T-cell (primary cell): ENCODE measurements at regions not wholly inside any gene's neighbourhood (a gene's known extent, or its start where the extent isn't known, plus 50 kb on each side); places are given as distances from the start of the nearest gene placed in this dataset.

Experiments
- ATAC-seq, 4 experiments: fragments of 200-7000 bp in 3 of 4; fragments of 150-1000 bp in 1 of 4; cut with Tn5 transposase; replicated peaks in 1 of 4; 1 replicate in 3 of 4; 2 replicates in 1 of 4; pipeline ENCODE4 v1.10.0; 2021; ENCODE audit warnings: moderate library complexity in 3 of 4, mild to moderate bottlenecking in 2 of 4, moderate number of reproducible peaks in 1 of 4
- CTCF ChIA-PET, 2 donors: fragments of 300-600 bp; sonication (Branson Sonifier 250); formaldehyde crosslinking; loops; one replicate each; lab custom pipeline; 2022; ENCODE audit warnings: antibody characterized with exemption in 2 of 2; lab: Charles Lee
- POLR2A ChIA-PET, 2 donors: fragments of 300-600 bp; sonication (Branson Sonifier 250); formaldehyde crosslinking; loops; one replicate each; lab custom pipeline; 2022; ENCODE audit warnings: antibody characterized with exemption in 2 of 2; lab: Charles Lee
- DNase-seq, 35 experiments: peaks; one replicate each; pipeline versions ENCODE4 v3.0.0 to v3.0.0-alpha.2; 2013 to 2023
- H3K27ac ChIP-seq: one replicate; pipeline ENCODE4 v1.5.1; 2013; ENCODE audit warnings: low read length
- H3K27me3 ChIP-seq, 2 experiments: replicated peaks in 1 of 2; 1 replicate in 1 of 2; 2 replicates in 1 of 2; pipeline versions ENCODE4 v1.6.1 to v1.7.0; 2013; ENCODE audit warnings: low read length in 1 of 2, mixed read lengths in 1 of 2; ENCODE audit not compliant: control insufficient read depth in 2 of 2, insufficient read depth in 2 of 2; ENCODE audit errors: extremely low read depth in 1 of 2
- H3K36me3 ChIP-seq, 2 donors: 1 replicate in 1 of 2; 2 replicates in 1 of 2; pipeline versions ENCODE4 v1.6.1 to v1.7.0; 2013; ENCODE audit warnings: low read length in 1 of 2; ENCODE audit not compliant: control insufficient read depth in 2 of 2, insufficient read depth in 1 of 2; ENCODE audit errors: extremely low read depth in 1 of 2
- H3K4me1 ChIP-seq, 2 experiments: 1 replicate in 1 of 2; 2 replicates in 1 of 2; pipeline versions ENCODE4 v1.6.1 to v1.7.0; 2013; ENCODE audit warnings: low read length in 2 of 2, mixed read lengths in 1 of 2; ENCODE audit not compliant: insufficient read depth in 2 of 2, control insufficient read depth in 1 of 2; ENCODE audit errors: extremely low read depth in 1 of 2
- H3K4me3 ChIP-seq, 2 donors: 1 replicate in 1 of 2; 2 replicates in 1 of 2; pipeline versions ENCODE4 v1.5.1 to v1.7.0; 2013; ENCODE audit warnings: mild to moderate bottlenecking in 2 of 2, low read length in 1 of 2, moderate library complexity in 1 of 2; ENCODE audit not compliant: control insufficient read depth in 1 of 2; ENCODE audit errors: extremely low read depth in 1 of 2
- H3K9me3 ChIP-seq: 2 replicates; pipeline ENCODE4 v1.7.0; 2013
- H3K27ac Mint-ChIP-seq, 2 donors: one replicate each; pipeline ENCODE4 v1.8.0; 2020 to 2021; ENCODE audit warnings: mild to moderate bottlenecking in 2 of 2, mixed read lengths in 2 of 2
- H3K27me3 Mint-ChIP-seq, 2 donors: one replicate each; pipeline ENCODE4 v1.8.0; 2021 to 2022; ENCODE audit warnings: mixed read lengths in 2 of 2
- H3K36me3 Mint-ChIP-seq: one replicate; pipeline ENCODE4 v1.8.0; 2021; ENCODE audit warnings: mixed read lengths
- H3K4me1 Mint-ChIP-seq, 3 donors: one replicate each; pipeline ENCODE4 v1.8.0; 2020 to 2022; ENCODE audit warnings: mixed read lengths in 3 of 3, mild to moderate bottlenecking in 1 of 3
- H3K4me3 Mint-ChIP-seq, 3 donors: one replicate each; pipeline ENCODE4 v1.8.0; 2020 to 2022; ENCODE audit warnings: mild to moderate bottlenecking in 3 of 3, mixed read lengths in 3 of 3, moderate library complexity in 3 of 3
- H3K9me3 Mint-ChIP-seq, 3 donors: one replicate each; pipeline ENCODE4 v1.8.0; 2020 to 2022; ENCODE audit warnings: mixed read lengths in 3 of 3
- WGBS: methylation state at CpG from one replicate; pipeline ENCODE4 v1.1.5; 2013; ENCODE audit warnings: missing lambda C conversion rate; ENCODE audit not compliant: insufficient coverage; 5-methylcytosine and 5-hydroxymethylcytosine counted together

DNA sequence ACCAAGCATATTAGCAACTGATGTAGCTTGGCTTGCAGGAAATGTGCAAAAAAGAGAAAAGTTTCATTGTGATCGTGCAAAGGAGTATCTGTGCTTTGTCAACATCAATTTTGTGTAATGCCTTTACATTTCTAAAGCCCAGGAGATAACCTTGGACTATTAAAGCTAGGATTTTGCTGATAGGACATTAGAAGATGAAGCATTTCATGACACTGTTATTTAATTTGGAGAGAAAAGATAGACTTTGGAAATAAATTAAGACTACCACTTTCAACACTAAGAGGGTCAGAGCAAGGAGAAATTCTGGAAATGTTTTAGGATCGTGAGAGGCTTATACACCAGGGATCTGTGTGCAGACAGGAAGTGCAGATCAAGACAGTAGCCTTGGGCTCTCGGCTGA is 120.6 kb upstream of the MID1 start:
- POLR2A ChIA-PET = no interaction called here
- Histone ChIP-seq H3K4me1 (no peaks in the 10 kb centered on the region), H3K27ac (no peak overlapping the region), H3K36me3 (no peaks in the 10 kb centered on the region), H3K4me3 (no peak overlapping the region), H3K27me3 (no peaks in the 10 kb centered on the region), H3K9me3 (no peaks in the 10 kb centered on the region)
- H3K27ac Mint-ChIP-seq = no peak overlapping the region
- CTCF ChIA-PET = no interaction called here
- H3K4me1 Mint-ChIP-seq = no peaks in the 10 kb centered on the region
- no CpG with 5 or more reads among the region's 3 CpGs for WGBS
- DNase-seq (no peak), ATAC-seq (no peak)
- H3K9me3 Mint-ChIP-seq = peaks cover 0 to 4% (median 0%) of the 10 kb centered on the region in 3 donors
- H3K27me3 Mint-ChIP-seq = peaks cover 0 to 20% of the 10 kb centered on the region in 2 donors
- no peaks in the 10 kb centered on the region for H3K36me3 Mint-ChIP-seq
- H3K4me3 Mint-ChIP-seq = no peak overlapping the region

DNA sequence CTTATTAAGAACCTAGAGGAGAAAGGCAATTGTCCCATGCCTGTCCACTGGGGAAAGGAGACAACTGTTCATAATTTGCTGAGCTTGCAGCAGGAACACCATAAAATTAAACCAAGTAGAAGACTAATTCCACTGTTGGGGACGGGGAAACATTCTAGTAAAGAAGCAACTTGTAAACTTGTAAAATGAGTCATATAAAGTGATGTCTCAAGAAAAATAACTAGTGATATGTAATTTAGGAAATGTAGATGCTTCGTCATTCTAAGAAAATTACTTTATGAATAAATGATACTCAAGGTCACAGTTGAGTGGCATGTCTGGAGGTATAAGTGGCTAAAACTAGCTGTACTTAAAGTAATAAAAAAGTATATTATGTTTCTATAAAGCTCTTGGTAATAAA is 121.2 kb upstream of the MID1 start:
- no peaks in the 10 kb centered on the region for H3K36me3 ChIP-seq
- no peak overlapping the region for H3K27ac ChIP-seq
- Mint-ChIP-seq H3K27me3 (peaks cover 0 to 22% of the 10 kb centered on the region in 2 donors), H3K27ac (no peak overlapping the region), H3K4me3 (no peak overlapping the region), H3K4me1 (no peaks in the 10 kb centered on the region), H3K9me3 (peaks cover 0 to 4% (median 0%) of the 10 kb centered on the region in 3 donors), H3K36me3 (no peaks in the 10 kb centered on the region)
- no CpG with 5 or more reads among the region's 2 CpGs for WGBS
- H3K4me1 ChIP-seq = no peaks in the 10 kb centered on the region
- no peak for ATAC-seq
- ChIA-PET POLR2A (no interaction called here), CTCF (no interaction called here)
- H3K9me3 ChIP-seq = no peaks in the 10 kb centered on the region
- H3K27me3 ChIP-seq = no peaks in the 10 kb centered on the region
- H3K4me3 ChIP-seq = no peak overlapping the region
- no peak for DNase-seq

DNA sequence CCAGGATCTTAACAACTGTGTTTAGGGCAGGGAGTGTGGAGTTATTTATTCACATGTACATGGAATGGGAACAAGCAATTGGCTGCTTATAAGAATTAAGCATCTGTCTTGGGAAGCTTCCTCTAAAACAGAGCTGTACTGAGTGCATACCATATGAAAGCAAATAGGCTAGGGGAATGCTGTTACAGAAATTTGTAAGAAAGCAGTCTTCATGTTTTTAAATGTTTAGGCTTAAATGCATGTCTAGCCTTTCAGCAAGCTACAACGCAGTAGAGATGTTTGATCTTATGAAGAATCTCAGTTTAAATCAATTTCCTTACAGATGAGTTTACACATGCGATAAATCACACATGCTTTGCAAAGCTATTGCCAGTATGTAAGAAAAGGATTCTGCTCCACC is 123.1 kb upstream of the MID1 start:
- H3K27me3 ChIP-seq = no peaks in the 10 kb centered on the region
- no peaks in the 10 kb centered on the region for H3K36me3 Mint-ChIP-seq
- H3K27me3 Mint-ChIP-seq = peaks cover 0 to 18% of the 10 kb centered on the region in 2 donors
- no peak overlapping the region for H3K4me3 ChIP-seq
- H3K27ac Mint-ChIP-seq = no peak overlapping the region
- H3K36me3 ChIP-seq = no peaks in the 10 kb centered on the region
- H3K9me3 Mint-ChIP-seq = peaks cover 0 to 4% (median 0%) of the 10 kb centered on the region in 3 donors
- no peak overlapping the region for H3K27ac ChIP-seq
- H3K4me1 Mint-ChIP-seq = no peaks in the 10 kb centered on the region
- ATAC-seq = no peak
- no peaks in the 10 kb centered on the region for H3K9me3 ChIP-seq
- POLR2A ChIA-PET = no interaction called here
- no CpG with 5 or more reads among the region's 2 CpGs for WGBS
- DNase-seq = no peak
- CTCF ChIA-PET = no interaction called here
- no peak overlapping the region for H3K4me3 Mint-ChIP-seq
- no peaks in the 10 kb centered on the region for H3K4me1 ChIP-seq

DNA sequence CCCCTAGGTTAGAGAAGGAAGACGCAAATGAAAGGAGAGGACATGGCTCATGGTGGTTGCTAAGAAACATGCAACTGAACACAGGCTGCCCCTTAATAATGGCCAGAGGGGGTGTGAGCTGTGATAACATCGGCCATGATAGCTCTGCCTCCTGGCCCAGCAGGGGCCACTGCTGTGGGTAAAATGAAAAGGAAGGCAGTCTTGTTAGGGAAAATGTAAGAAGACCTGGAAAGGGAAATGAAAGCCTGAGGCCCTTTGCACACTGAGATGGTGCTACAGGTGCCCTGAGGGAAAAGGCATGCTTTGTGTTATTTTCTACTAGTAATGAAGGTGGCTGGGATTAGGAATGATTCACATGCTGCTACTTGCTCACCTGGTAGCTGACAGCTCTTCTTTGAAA is 123.6 kb upstream of the MID1 start:
- no peaks in the 10 kb centered on the region for H3K9me3 ChIP-seq
- Mint-ChIP-seq H3K4me3 (no peak overlapping the region), H3K4me1 (no peaks in the 10 kb centered on the region), H3K36me3 (no peaks in the 10 kb centered on the region), H3K27me3 (peaks cover 0 to 18% of the 10 kb centered on the region in 2 donors), H3K9me3 (peaks cover 0 to 4% (median 0%) of the 10 kb centered on the region in 3 donors), H3K27ac (no peak overlapping the region)
- 67% methylated on average over 1 of the region's 2 CpGs for whole genome bisulfite sequencing
- no peaks in the 10 kb centered on the region for H3K27me3 ChIP-seq
- H3K36me3 ChIP-seq = no peaks in the 10 kb centered on the region
- H3K4me1 ChIP-seq = no peaks in the 10 kb centered on the region
- POLR2A ChIA-PET = no interaction called here
- DNase-seq (no peak), ATAC-seq (no peak)
- no peak overlapping the region for H3K27ac ChIP-seq
- no peak overlapping the region for H3K4me3 ChIP-seq
- CTCF ChIA-PET = no interaction called here

DNA sequence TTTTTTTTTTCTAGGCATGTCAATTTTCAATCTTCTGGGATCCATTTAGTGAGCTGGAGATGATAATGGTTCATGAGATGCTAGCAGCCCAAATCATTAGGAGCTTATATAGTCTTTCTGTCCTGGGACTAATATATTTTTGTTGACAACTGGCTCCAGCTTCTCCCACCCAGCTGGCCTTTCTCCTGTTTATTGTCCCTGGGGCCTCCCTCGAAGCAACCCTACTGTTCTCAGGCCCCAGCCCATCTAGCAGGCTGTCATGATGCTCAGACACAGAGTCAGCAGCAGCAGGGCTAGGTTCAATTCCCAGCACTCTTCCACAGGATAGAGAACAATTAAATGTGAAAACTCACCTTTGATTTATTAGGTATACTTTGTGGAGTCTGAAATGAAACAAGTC is 127.6 kb upstream of the MID1 start:
- DNase-seq (no peak), ATAC-seq (no peak)
- WGBS = no CpG with 5 or more reads among the region's 1 CpG
- no peaks in the 10 kb centered on the region for H3K4me1 ChIP-seq
- ChIA-PET POLR2A (no interaction called here), CTCF (no interaction called here)
- no peak overlapping the region for H3K27ac Mint-ChIP-seq
- no peak overlapping the region for H3K4me3 Mint-ChIP-seq
- H3K4me1 Mint-ChIP-seq = no peaks in the 10 kb centered on the region
- H3K36me3 Mint-ChIP-seq = no peaks in the 10 kb centered on the region
- H3K9me3 Mint-ChIP-seq = peaks cover 0 to 6% (median 3%) of the 10 kb centered on the region in 3 donors
- H3K9me3 ChIP-seq = no peaks in the 10 kb centered on the region
- no peaks in the 10 kb centered on the region for H3K36me3 ChIP-seq
- peaks cover 2 to 18% of the 10 kb centered on the region in 2 donors for H3K27me3 Mint-ChIP-seq
- H3K4me3 ChIP-seq = no peak overlapping the region
- no peak overlapping the region for H3K27ac ChIP-seq
- H3K27me3 ChIP-seq = no peaks in the 10 kb centered on the region

DNA sequence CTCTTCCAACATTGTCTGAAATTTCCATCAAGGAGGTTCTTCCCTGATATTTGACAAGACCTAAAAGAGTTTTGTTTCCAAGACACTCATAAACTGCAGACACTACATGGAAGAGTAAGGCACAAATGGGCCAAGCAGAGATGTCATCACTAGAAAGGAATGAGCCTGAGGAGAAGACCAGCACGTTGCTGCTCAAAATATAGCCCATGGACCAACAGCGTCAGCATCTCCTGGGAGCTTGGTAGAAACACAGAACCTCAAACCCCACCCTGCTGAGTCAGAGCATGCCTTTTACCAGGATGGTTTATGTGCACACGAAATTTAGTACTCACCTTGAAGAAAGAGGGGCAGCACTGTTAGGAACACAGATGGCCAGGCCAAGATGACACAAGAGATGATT is 128.7 kb upstream of the MID1 start:
- H3K4me1 ChIP-seq = no peaks in the 10 kb centered on the region
- ChIA-PET CTCF (no interaction called here), POLR2A (no interaction called here)
- no peak overlapping the region for H3K27ac ChIP-seq
- Mint-ChIP-seq H3K9me3 (peaks cover 0 to 6% (median 3%) of the 10 kb centered on the region in 3 donors), H3K27ac (no peak overlapping the region), H3K4me1 (no peaks in the 10 kb centered on the region), H3K4me3 (no peak overlapping the region), H3K27me3 (peaks cover 2 to 16% of the 10 kb centered on the region in 2 donors), H3K36me3 (no peaks in the 10 kb centered on the region)
- ATAC-seq (no peak), DNase-seq (no peak)
- H3K27me3 ChIP-seq = no peaks in the 10 kb centered on the region
- no peaks in the 10 kb centered on the region for H3K36me3 ChIP-seq
- no CpG with 5 or more reads among the region's 3 CpGs for WGBS
- no peak overlapping the region for H3K4me3 ChIP-seq
- H3K9me3 ChIP-seq = no peaks in the 10 kb centered on the region

DNA sequence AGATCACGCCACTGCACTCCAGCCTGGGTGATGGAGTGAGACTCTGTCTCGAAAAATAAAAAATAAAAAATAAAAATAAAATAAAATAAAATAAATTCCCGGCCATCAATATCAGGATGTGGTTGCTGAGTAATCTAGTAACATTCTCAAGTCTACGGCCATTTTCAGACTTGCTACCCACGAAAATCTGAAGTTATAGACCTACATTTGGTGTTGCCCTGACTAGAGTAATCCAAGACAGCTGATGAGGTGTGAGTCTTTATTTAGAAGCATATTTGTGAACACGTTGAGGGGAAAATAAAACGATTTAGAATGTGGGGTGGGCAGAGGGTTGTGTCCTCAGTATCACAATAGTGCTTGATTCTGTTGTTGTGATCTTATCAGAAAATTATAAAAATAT is 130.2 kb upstream of the MID1 start:
- H3K27me3 ChIP-seq = no peaks in the 10 kb centered on the region
- no peaks in the 10 kb centered on the region for H3K36me3 Mint-ChIP-seq
- H3K27ac Mint-ChIP-seq = no peak overlapping the region
- H3K4me1 Mint-ChIP-seq = no peaks in the 10 kb centered on the region
- peaks cover 0 to 4% (median 3%) of the 10 kb centered on the region in 3 donors for H3K9me3 Mint-ChIP-seq
- no peak overlapping the region for H3K27ac ChIP-seq
- H3K4me1 ChIP-seq = no peaks in the 10 kb centered on the region
- no peak for ATAC-seq
- H3K36me3 ChIP-seq = no peaks in the 10 kb centered on the region
- ChIA-PET POLR2A (no interaction called here), CTCF (no interaction called here)
- H3K4me3 Mint-ChIP-seq = no peak overlapping the region
- 60% methylated on average over 1 of the region's 7 CpGs for WGBS
- no peak overlapping the region for H3K4me3 ChIP-seq
- H3K27me3 Mint-ChIP-seq = peaks cover 2 to 14% of the 10 kb centered on the region in 2 donors
- no peak for DNase-seq
- no peaks in the 10 kb centered on the region for H3K9me3 ChIP-seq
